Gastroesophageal sphincter (tissue), 3 donors: ENCODE measurements at regions not wholly inside any gene's neighbourhood (a gene's known extent, or its start where the extent isn't known, plus 50 kb on each side); places are given as distances from the start of the nearest gene placed in this dataset.

Source experiments
- EP300 ChIP-seq: sonication (generic); formaldehyde crosslinking; IDR thresholded peaks from one replicate; pipeline ENCODE4 v1.6.1; 2017; ENCODE audit warnings: antibody characterized with exemption, mild to moderate bottlenecking
- POLR2A ChIP-seq, 2 donors: fragments of 450-650 bp; IDR thresholded peaks; one replicate each; pipeline ENCODE4 v1.6.1; 2017; ENCODE audit warnings: antibody characterized with exemption in 2 of 2, mild to moderate bottlenecking in 2 of 2, moderate library complexity in 1 of 2
- POLR2AphosphoS5 ChIP-seq: sonication (generic); formaldehyde crosslinking; IDR thresholded peaks from one replicate; pipeline ENCODE4 v1.6.1; 2017; ENCODE audit warnings: antibody characterized with exemption
- TF ChIP-seq, protein P1 (sequence below), 4 experiments: fragments of 200-600 bp in 2 of 4; fragments of 450-650 bp in 2 of 4; sonication (generic) in 1 of 4; IDR thresholded peaks; one replicate each; pipeline ENCODE4 v1.5.1; 2017 to 2019; ENCODE audit warnings: antibody characterized with exemption in 4 of 4, mild to moderate bottlenecking in 2 of 4, moderate library complexity in 2 of 4

DNA sequence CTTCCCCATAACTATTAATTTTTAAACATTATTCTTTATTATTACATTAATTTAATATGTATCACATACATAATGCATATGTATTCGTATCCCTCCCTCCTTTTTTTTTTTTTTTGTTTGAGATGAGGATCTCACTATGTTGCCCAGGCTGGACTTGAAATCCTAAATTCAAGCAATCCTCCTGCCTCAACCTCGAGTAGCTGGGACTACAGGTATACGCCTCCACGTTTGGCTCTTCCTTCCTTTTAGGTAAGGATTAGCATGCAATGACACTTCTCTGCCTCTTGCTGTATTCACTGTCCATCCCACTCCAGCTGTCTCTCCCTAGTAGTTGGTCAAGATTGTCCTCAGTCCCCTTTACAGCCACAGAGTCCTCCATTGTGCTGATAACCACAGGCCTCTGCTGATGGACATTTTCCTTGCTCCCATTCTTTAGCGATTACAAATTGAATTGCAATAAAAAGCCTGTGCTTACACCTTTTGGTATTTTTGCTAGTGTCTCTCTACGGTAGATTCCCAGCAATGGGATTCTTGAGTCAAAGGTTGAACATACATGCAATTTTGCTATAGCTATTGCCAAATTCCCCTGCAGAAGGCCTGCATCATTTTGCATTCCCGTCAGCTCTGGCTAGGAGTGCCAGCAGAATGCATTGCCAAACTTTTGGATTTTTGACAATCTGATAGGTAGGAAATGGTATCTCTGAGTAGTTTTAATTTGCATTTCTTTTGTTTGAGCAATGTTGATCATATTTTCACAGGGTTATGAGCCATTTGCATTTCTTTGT lies 156.6 kb downstream of the SMAD6 start:
- TF ChIP-seq, protein P1, sequence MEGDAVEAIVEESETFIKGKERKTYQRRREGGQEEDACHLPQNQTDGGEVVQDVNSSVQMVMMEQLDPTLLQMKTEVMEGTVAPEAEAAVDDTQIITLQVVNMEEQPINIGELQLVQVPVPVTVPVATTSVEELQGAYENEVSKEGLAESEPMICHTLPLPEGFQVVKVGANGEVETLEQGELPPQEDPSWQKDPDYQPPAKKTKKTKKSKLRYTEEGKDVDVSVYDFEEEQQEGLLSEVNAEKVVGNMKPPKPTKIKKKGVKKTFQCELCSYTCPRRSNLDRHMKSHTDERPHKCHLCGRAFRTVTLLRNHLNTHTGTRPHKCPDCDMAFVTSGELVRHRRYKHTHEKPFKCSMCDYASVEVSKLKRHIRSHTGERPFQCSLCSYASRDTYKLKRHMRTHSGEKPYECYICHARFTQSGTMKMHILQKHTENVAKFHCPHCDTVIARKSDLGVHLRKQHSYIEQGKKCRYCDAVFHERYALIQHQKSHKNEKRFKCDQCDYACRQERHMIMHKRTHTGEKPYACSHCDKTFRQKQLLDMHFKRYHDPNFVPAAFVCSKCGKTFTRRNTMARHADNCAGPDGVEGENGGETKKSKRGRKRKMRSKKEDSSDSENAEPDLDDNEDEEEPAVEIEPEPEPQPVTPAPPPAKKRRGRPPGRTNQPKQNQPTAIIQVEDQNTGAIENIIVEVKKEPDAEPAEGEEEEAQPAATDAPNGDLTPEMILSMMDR (IDR thresholded peaks at IDR 0.05) = no peak
- TF ChIP-seq POLR2A (IDR thresholded peaks at IDR 0.05) (no peak), EP300 (no peak), POLR2AphosphoS5 (no peak)
